ENCODE measurements at regions not wholly inside any gene's neighbourhood (a gene's known extent, or its start where the extent isn't known, plus 50 kb on each side); places are given as distances from the start of the nearest gene placed in this dataset.

DNA sequence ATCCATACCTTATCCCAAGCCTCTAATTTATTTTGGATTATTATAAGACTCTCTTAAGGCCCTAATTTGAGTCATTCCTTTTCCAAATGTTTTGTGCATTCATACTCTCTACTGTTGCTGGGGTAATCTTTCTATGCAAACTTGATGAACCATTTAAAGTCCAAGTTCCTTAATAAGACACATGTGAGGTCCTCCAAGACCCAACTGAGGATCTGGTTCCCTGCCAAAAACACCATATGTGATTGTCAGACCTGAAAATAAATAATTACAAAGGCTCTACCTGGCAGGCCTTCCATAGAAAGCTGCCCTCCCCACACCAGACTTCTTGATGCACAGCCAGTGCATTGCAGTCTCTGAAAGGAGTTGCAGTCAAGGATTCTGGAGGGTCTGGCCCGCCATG lies 257.9 kb upstream of the AKR1E2 start:
- TF ChIP-seq, protein P1, sequence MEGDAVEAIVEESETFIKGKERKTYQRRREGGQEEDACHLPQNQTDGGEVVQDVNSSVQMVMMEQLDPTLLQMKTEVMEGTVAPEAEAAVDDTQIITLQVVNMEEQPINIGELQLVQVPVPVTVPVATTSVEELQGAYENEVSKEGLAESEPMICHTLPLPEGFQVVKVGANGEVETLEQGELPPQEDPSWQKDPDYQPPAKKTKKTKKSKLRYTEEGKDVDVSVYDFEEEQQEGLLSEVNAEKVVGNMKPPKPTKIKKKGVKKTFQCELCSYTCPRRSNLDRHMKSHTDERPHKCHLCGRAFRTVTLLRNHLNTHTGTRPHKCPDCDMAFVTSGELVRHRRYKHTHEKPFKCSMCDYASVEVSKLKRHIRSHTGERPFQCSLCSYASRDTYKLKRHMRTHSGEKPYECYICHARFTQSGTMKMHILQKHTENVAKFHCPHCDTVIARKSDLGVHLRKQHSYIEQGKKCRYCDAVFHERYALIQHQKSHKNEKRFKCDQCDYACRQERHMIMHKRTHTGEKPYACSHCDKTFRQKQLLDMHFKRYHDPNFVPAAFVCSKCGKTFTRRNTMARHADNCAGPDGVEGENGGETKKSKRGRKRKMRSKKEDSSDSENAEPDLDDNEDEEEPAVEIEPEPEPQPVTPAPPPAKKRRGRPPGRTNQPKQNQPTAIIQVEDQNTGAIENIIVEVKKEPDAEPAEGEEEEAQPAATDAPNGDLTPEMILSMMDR (IDR thresholded peaks at IDR 0.05 in 4 of 5, conservative IDR thresholded peaks at IDR 0.05 in 1 of 5), result no peak
- TF ChIP-seq POLR2A (IDR thresholded peaks at IDR 0.05), result no peak
